ENCODE measurements at regions not wholly inside any gene's neighbourhood (a gene's known extent, or its start where the extent isn't known, plus 50 kb on each side); places are given as distances from the start of the nearest gene placed in this dataset.

DNA sequence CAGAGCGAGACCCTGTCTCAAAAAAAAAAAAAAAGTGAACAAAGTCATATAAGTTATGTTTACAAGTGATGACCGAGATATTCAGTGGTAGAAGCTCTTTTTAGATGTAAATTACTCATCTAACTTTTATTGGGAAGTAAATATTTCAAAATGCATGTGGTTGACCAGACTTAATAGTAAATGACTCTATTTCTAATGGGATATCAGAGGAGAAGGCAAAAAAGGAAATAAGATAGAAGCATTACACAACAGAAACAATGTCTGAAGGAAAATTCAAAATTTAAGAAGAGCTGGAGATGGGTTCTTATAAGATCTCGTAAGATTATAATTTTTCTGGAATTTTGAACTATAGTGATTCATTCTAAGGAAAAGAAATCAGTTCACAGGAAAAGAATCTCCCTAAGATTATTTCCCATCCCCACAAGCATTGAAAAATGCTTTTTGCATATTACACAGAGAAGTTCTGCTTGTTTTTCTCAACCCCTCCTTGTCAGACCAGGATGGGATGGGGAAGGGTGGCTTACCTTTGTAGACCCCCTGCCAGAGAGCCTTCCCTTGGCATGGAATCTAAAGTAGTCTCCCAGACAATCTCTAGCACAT lies 63.1 kb upstream of the STK38L start:
- no peak for DNase-seq

DNA sequence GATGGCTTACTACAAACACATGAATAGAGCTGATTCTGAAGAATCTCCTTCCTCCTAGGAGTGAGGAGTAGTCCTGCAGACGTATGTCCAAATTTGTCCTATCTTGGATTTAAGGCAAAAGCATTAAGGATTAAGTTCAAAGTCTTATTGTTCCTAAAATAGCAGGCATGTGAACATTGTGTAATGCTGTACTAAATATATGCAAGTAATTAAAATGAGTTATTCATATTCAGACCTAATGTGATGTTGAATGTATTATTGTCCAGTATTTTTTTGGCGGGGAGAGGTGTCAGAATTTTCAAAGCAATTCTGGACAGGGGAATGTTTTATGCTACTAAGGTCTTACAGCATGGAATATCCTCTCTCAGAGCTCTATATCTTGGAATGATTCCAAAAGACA lies 60.7 kb upstream of the STK38L start:
- no peak for DNase-seq

DNA sequence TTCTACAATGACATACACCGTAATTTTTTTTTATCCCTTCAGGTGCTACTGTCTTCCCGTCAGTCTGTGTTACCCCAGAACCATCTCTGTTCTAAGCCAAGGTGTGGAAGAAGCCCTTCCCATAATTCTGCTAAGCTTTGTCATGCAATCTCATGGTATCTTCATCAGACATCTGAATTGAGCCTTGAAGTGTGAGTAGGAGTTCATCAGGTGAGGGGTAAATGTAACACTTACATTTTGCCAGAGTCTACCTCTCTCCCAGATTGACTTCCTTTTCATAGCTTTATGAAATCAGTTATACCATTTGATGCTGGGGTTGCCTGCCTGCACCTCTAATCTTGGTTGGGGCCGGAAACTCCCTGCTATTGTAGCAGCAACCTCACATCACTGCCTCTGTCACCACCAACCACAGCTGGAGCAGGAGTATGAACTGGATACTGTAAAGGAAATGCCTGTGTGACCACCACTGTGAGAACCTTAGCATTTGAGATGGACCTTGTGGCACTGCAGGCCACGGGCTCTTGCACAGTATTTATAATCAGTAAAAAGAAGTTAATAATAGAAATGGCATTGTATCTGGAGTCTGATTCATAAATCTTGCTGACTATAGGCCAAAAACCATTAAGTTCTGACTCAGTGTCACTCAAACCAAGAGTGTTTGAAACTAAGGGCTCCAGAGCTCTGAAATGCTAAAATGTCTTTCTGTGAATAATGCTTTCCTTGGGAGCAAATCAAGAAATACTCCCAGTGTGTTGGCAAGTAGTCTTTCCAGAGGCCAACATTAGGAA lies 58.7 kb upstream of the STK38L start:
- DNase-seq = peak; percentile 76

DNA sequence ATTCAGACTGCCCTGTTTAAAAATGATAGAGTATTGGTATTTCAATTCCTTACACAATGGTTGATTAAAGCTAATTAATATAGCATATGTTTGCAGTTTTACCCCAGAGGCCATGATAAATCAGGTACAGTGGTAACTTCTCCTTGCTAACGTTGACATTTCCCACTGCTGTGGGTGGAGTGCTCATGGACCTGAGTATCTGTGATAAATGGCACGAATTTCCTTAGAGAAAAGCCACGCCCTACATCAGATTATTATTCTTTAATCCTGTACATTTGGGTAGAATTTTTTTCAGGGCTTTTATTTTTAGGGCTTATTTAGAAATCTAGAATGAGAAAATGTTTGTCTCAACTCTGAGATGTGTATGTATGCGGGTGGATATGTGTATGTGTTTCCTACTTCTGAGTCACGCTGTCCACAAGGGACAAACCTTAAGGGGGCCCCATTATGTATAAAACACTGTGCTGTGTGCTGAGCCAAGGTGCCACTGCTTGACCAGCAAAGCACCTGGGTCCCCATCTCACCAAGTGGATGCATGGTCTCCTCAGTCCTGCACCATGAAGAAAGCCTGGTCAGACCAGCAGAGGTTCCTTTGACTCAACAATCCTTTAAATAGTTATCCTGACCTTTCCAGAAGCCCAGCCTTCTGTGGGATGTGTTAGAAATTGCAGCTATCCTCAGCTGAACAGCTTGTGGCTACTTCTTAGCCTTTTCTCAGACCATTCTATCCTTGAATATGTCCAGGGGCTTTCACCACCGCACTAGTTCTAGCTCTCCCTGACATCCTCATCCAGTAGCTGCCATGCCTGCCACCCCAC lies 57.9 kb upstream of the STK38L start:
- DNase-seq = no peak

DNA sequence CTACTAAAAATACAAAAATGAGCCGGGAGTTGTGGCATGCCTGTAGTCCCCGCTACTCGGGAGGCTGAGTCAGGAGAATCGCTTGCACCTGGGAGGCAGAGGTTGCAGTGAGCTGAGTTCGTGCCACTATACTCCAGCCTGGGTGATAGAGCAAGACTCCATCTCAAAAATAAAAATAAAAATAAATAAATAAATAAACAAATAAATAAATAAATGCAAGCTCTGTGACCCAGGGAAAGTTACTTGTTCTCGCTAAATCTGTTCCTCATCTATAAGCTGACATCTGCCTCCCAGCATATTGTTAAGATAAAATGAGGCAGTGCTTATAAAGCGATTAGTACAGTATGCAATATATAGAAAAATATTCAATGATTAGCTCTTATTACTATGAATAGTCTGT lies 56.4 kb upstream of the STK38L start:
- no peak for DNase-seq

DNA sequence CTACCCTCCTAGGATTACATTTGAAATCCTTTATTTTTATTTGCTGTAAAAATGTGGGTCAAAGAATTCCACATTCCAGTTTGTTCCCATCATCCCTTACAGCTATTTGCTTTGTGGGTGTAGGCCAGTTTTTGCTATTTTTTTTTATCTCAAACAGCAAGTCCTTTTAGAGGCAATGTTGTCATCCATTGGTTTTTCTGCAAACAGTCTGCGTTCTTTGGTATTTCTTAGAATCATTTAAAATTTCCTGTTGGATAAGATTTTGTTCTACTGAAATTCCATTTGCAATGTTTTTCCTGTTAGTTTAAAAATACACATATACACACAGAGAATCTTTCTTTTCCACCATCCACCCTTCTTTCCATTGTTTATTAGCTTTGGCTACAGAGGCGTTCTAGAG lies 53.3 kb upstream of the STK38L start:
- no peak for DNase-seq

DNA sequence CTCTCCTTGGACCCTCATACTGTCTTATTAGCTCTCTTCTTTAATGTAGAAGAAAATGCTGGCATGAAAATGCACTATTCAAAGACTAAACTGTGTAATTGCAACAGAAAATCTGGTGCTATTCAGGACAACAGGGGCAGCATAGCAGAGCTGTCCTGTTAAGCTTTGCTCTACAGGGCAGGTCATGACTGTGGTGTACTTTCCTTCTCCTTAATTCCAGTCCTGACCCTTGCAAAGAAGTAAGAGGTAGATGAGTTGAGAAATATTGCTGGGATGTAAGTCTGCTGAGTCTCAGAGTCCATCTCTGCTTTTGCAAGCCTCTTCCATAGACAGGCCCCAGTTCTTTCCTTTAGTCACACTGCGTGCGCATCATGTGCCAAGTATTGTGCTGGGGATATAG lies 52.6 kb upstream of the STK38L start:
- no peak for DNase-seq

DNA sequence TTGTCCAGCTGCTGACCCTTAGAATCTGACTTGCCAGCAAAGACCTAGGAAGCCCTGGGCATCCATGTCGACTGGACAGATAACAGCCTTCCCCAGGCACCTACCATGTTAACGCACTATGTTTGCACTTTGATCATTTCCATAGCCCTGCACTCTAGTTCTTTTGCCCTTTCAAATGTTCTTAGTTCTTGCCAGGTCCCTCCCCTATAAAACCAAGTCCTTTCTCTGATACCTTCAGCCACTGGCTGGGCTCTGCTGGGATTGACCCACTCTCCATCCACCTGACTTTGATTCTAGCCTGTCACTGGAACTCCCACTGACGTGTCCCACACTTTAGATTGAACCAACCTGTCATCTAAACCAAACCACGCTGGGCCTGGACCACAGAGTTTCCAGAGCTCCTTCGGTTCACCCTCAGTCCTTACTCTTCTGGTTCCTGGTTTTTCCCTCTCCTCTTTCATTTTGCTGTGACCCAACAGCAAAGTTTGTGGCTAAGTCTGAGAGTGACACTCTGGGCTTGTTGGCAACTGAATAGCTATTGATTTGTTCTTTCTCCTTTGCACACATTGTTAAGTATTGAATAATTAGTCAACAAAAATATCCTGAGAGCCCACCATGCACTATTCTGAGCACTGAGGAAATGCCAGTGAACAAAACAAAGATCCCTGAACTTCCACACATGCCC lies 51.8 kb upstream of the STK38L start:
- DNase-seq = no peak

DNA sequence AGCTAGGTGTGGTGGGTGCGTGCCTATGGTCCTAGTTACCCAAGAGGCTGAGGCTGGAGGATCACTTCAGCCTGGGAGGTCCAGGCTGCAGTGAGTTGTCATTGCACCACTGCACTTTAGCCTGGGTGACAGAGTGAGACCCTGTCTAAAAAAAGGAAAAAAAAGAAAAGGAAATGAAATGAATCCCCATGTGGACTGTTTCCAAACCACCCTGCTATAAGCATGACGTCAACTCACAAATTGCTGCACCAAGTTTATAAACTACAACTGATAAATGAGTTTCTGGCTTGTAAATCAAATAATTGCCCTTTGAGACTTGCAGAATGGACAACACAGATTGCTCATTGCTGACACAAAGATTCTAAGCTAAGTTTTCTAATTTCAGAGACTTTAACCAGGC lies 51.0 kb upstream of the STK38L start:
- DNase-seq = no peak

DNA sequence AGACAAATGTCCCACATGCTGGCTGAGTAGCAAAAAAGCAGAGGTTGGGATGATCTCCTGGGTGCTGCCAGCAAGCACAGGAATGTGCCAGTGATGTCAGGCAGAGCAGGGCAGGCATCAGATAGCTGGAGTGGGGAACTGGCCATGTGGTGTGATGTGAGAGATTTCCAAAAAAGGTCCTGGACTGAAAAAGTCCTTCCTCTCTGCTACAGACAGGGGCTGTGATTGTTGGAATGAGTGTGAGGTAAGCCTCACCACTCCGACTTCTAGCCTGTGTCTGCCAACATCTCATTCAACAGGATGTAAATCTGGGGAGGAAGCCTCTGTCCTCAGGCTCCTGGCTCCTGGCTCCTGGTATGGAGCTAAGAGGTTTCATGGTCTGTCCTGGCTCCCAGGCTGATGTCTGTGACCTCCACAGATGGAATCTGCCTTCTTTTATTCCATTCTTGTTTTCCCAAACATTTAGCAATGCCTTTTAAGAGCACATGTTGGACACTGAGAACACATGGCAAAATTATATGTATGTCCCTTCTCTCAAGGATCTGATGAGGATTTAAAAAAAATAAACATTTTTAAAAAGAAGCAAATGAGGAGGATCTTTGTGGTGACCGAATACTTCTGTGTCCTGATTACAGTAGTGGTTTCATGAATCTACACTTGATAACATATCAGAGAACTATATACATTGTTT lies 50.1 kb upstream of the STK38L start:
- DNase-seq = no peak
